H1 (cell line): ENCODE measurements at regions not wholly inside any gene's neighbourhood (a gene's known extent, or its start where the extent isn't known, plus 50 kb on each side); places are given as distances from the start of the nearest gene placed in this dataset.

Experiments
- ATF2 ChIP-seq: IDR thresholded peaks from 2 replicates; pipeline ENCODE4 v1.6.1; 2012; ENCODE audit warnings: low read length, inconsistent platforms
- BCL11A ChIP-seq, 2 experiments: IDR thresholded peaks; one replicate each; pipeline ENCODE4 v1.6.1; 2011; ENCODE audit warnings: low read depth in 2 of 2, low read length in 2 of 2, mild to moderate bottlenecking in 2 of 2
- EP300 ChIP-seq, 2 experiments: IDR thresholded peaks; 1 replicate in 1 of 2; 2 replicates in 1 of 2; pipeline ENCODE4 v1.6.1; 2011 to 2012; ENCODE audit warnings: low read depth in 2 of 2, low read length in 2 of 2, mild to moderate bottlenecking in 2 of 2, borderline replicate concordance in 1 of 2, inconsistent platforms in 1 of 2, moderate library complexity in 1 of 2
- EZH2 ChIP-seq: fragments of 200-600 bp; sonication (generic); IDR thresholded peaks from 2 replicates; pipeline ENCODE4 v1.7.1; 2012; ENCODE audit warnings: low read depth, mild to moderate bottlenecking, moderate library complexity, low read length, inconsistent platforms; ENCODE audit not compliant: severe bottlenecking
- NRF1 ChIP-seq: IDR thresholded peaks from 2 replicates; pipeline ENCODE4 v1.6.1; 2011; ENCODE audit warnings: mild to moderate bottlenecking, low read depth, low read length, improper control_type of control experiment
- RXRA ChIP-seq: IDR thresholded peaks from 2 replicates; pipeline ENCODE4 v1.6.1; 2011; ENCODE audit warnings: low read depth, mild to moderate bottlenecking, low read length, moderate library complexity; ENCODE audit not compliant: insufficient read depth
- SAP30 ChIP-seq: fragments of 300-600 bp; sonication (generic); IDR thresholded peaks from 2 replicates; pipeline ENCODE4 v1.7.1; 2012; ENCODE audit warnings: low read length, moderate library complexity, mild to moderate bottlenecking, inconsistent platforms; ENCODE audit not compliant: insufficient read depth, insufficient replicate concordance

DNA sequence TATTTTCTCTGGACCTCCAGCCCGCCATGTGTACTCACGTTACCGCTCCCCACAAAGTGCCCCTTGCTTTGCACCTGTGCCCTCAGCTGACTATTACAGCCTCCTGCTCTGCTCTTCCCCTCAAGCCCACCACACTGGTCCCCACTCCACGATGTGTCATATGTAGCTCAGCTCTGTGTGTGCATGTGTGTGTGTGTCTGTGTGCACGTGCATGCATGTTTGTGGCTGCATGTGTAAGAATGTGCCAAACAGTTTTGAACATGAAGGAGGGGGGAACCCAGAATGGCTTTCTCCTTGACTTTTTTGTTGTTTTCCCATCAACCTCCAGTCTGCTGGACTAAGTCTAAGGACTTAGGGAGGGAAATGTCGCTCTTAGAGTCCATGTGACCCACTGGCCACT is 54.8 kb upstream of the BTRC start:
- TF ChIP-seq RXRA, result no peak
- TF ChIP-seq NRF1, result no peak
- TF ChIP-seq SAP30, result no peak
- TF ChIP-seq EP300 (IDR thresholded peaks at IDR 0.05; ENCODE audit: borderline replicate concordance in 1 of 2, low read depth in 2 of 2, low read length in 2 of 2), result no peak
- no peak for TF ChIP-seq ATF2
- TF ChIP-seq EZH2, result no peak
- TF ChIP-seq BCL11A (IDR thresholded peaks at IDR 0.05; ENCODE audit: low read depth in 2 of 2, low read length in 2 of 2), result no peak
